ENCODE measurements at regions not wholly inside any gene's neighbourhood (a gene's known extent, or its start where the extent isn't known, plus 50 kb on each side); places are given as distances from the start of the nearest gene placed in this dataset.

- TF ChIP-seq, protein P1, sequence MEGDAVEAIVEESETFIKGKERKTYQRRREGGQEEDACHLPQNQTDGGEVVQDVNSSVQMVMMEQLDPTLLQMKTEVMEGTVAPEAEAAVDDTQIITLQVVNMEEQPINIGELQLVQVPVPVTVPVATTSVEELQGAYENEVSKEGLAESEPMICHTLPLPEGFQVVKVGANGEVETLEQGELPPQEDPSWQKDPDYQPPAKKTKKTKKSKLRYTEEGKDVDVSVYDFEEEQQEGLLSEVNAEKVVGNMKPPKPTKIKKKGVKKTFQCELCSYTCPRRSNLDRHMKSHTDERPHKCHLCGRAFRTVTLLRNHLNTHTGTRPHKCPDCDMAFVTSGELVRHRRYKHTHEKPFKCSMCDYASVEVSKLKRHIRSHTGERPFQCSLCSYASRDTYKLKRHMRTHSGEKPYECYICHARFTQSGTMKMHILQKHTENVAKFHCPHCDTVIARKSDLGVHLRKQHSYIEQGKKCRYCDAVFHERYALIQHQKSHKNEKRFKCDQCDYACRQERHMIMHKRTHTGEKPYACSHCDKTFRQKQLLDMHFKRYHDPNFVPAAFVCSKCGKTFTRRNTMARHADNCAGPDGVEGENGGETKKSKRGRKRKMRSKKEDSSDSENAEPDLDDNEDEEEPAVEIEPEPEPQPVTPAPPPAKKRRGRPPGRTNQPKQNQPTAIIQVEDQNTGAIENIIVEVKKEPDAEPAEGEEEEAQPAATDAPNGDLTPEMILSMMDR (IDR thresholded peaks at IDR 0.05): no peak
- no peak for TF ChIP-seq POLR2A (IDR thresholded peaks at IDR 0.05)
Measured at GRCh38 chr10:83357004-83357403, 782.3 kb upstream of the GHITM start.
